ENCODE measurements at regions not wholly inside any gene's neighbourhood (a gene's known extent, or its start where the extent isn't known, plus 50 kb on each side); places are given as distances from the start of the nearest gene placed in this dataset.
"Not testable (repeated sequence)": the region's sequence is repeated elsewhere in the genome, so short reads cannot be mapped to it uniquely, and the experiment has no call there.

DNA sequence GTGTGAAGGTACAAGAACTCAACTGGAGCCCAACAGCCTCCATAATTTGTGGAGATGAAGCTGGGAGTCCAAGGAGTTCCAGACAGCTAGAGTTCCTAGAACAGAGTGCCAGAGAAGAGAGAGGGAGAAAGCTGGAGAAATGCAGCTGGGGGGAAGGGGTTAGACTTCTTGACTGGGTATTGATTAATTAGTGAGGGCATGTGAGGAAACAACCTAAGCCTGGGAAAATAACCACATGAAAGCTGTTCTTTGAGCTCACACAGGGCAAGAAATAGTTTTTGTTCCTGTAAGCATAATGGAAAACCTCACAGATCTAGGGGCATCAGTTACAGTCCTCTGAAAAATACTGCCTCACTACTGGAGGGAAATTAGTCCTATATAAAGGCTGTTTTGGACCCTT is 230.5 kb upstream of the FKBP1C start:
- no peak overlapping the region for H3K27ac ChIP-seq
- no peak overlapping the region for H3K4me3 ChIP-seq
- ATAC-seq = no peak
- TF ChIP-seq CTCF (IDR thresholded peaks at IDR 0.05 in 4 of 5, conservative IDR thresholded peaks at IDR 0.05 in 1 of 5) = no peak
- no peaks in the 10 kb centered on the region for H3K4me1 ChIP-seq
- H3K9me3 ChIP-seq = no peaks in the 10 kb centered on the region
- intact Hi-C loops (cut with DNase I; ENCODE audit: low total_unique reads) (no loop called here), in situ Hi-C loops (cut with MboI; ENCODE audit: low sequenced_read_pairs in 4 of 4) (no loop called here)
- no peak for DNase-seq
- H3K36me3 ChIP-seq = no peaks in the 10 kb centered on the region
- no peaks in the 10 kb centered on the region for H3K27me3 ChIP-seq

- Histone ChIP-seq H3K27me3 (no peaks in the 10 kb centered on the region), H3K27ac (no peak overlapping the region), H3K4me3 (no peak overlapping the region), H3K9me3 (no peaks in the 10 kb centered on the region), H3K4me1 (no peaks in the 10 kb centered on the region), H3K36me3 (no peaks in the 10 kb centered on the region)
- DNase-seq = no peak
- TF ChIP-seq POLR2A (IDR thresholded peaks at IDR 0.05) (no peak), CTCF (IDR thresholded peaks at IDR 0.05 in 4 of 5, conservative IDR thresholded peaks at IDR 0.05 in 1 of 5) (no peak)
- in situ Hi-C loops (cut with MboI; ENCODE audit: low sequenced_read_pairs in 4 of 4) = no loop called here
- intact Hi-C loops (cut with DNase I; ENCODE audit: low total_unique reads) = no loop called here
- ATAC-seq = no peak
Measured at GRCh38 chr6:62982951-62983350, 228.3 kb upstream of the FKBP1C start.

- in situ Hi-C loops (cut with MboI; ENCODE audit: low sequenced_read_pairs in 4 of 4); DNase-seq; intact Hi-C loops (cut with DNase I; ENCODE audit: low total_unique reads): not testable (repeated sequence)
Measured at GRCh38 chr6:62991696-62992095, 219.6 kb upstream of the FKBP1C start.

DNA sequence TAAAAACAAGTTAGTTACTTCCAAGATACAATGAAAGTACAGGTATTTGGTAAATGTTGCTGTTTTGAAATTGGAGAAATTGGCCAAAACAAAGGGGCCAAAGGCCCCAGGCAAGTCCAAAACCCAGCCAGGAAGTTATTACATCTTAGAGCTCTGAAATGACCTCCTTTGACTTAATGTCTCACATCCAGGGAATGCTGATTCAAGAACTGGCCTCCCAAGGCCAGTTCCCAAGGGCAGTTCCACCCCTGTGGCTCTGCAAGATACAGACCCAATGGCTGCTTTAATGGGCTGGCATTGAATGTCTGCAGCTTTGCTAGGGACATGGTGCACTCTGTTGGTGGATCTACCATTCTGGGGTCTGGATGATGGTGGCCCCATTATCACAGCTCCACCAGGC is 217.3 kb upstream of the FKBP1C start:
- in situ Hi-C loops (cut with MboI; ENCODE audit: low sequenced_read_pairs in 4 of 4) = no loop called here
- H3K27ac ChIP-seq = no peak overlapping the region
- TF ChIP-seq POLR2A (IDR thresholded peaks at IDR 0.05) (no peak), CTCF (IDR thresholded peaks at IDR 0.05 in 4 of 5, conservative IDR thresholded peaks at IDR 0.05 in 1 of 5) (no peak)
- intact Hi-C loops (cut with DNase I; ENCODE audit: low total_unique reads) = no loop called here
- no peaks in the 10 kb centered on the region for H3K27me3 ChIP-seq
- no peaks in the 10 kb centered on the region for H3K36me3 ChIP-seq
- ATAC-seq = no peak
- H3K4me3 ChIP-seq = no peak overlapping the region
- H3K4me1 ChIP-seq = no peaks in the 10 kb centered on the region
- DNase-seq = no peak
- no peaks in the 10 kb centered on the region for H3K9me3 ChIP-seq

More at GRCh38 chr6:62991696-62992095, 219.6 kb upstream of the FKBP1C start:
- not testable (repeated sequence) for H3K27me3 ChIP-seq, H3K27ac ChIP-seq, H3K9me3 ChIP-seq, H3K4me3 ChIP-seq, H3K36me3 ChIP-seq, ATAC-seq, H3K4me1 ChIP-seq

- Histone ChIP-seq H3K27ac (no peak overlapping the region), H3K4me3 (no peak overlapping the region), H3K4me1 (no peaks in the 10 kb centered on the region), H3K27me3 (no peaks in the 10 kb centered on the region), H3K36me3 (no peaks in the 10 kb centered on the region), H3K9me3 (no peaks in the 10 kb centered on the region)
- no peak for ATAC-seq
- no peak for DNase-seq
- intact Hi-C loops (cut with DNase I; ENCODE audit: low total_unique reads) (no loop called here), in situ Hi-C loops (cut with MboI; ENCODE audit: low sequenced_read_pairs in 4 of 4) (no loop called here)
- no peak for TF ChIP-seq CTCF (IDR thresholded peaks at IDR 0.05 in 4 of 5, conservative IDR thresholded peaks at IDR 0.05 in 1 of 5)
- no peak for TF ChIP-seq POLR2A (IDR thresholded peaks at IDR 0.05)
Measured at GRCh38 chr6:62998022-62998421, 213.2 kb upstream of the FKBP1C start.

- ATAC-seq; intact Hi-C loops (cut with DNase I; ENCODE audit: low total_unique reads); H3K27ac ChIP-seq; H3K9me3 ChIP-seq; H3K4me1 ChIP-seq; H3K36me3 ChIP-seq; H3K27me3 ChIP-seq; in situ Hi-C loops (cut with MboI; ENCODE audit: low sequenced_read_pairs in 4 of 4); H3K4me3 ChIP-seq; DNase-seq: not testable (repeated sequence)
Measured at GRCh38 chr6:62999242-62999641, 212.0 kb upstream of the FKBP1C start.
